CD4-positive, alpha-beta T cell treated with Interleukin-4 for 4 hours (primary cell): ENCODE measurements at regions not wholly inside any gene's neighbourhood (a gene's known extent, or its start where the extent isn't known, plus 50 kb on each side); places are given as distances from the start of the nearest gene placed in this dataset.
"Not testable (repeated sequence)": the region's sequence is repeated elsewhere in the genome, so short reads cannot be mapped to it uniquely, and the experiment has no call there.

Experiments used
- DNase-seq: peaks from one replicate; pipeline ENCODE4 v3.0.0-alpha.2; 2020

DNA sequence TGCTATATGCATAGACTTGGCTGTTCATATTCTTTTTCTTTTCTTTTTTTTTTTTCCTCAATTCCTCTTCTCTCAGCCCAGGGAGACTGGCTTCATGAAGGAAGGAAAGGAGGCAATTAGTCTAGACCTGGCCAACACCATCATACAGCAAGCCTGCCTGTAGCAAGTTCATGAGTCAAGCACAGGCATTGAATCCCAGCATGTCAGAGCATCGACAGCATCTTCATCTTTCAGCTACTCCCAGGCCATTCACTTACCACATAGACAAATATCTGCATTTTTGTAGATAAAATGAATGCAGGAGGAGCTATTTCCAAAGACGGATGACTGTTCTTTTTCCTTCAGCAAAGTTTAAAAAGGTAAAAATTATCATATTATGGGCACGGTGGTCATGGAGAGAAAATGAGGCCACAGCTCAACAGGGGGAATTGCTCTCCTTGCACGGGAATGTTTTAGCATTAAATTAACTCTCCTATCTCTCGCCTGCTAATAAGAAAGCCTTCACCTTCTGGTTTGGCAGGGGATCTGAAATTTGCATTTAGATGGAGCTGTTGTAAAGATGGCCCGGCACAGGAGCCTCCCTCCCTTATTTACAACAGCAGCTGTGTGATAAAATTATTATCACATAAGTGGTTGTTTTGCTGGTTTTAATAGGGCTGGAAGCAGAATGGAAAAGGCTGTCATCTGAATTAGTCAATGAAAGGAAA lies 626.5 kb upstream of the AUTS2 start:
- DNase-seq, result no peak

DNA sequence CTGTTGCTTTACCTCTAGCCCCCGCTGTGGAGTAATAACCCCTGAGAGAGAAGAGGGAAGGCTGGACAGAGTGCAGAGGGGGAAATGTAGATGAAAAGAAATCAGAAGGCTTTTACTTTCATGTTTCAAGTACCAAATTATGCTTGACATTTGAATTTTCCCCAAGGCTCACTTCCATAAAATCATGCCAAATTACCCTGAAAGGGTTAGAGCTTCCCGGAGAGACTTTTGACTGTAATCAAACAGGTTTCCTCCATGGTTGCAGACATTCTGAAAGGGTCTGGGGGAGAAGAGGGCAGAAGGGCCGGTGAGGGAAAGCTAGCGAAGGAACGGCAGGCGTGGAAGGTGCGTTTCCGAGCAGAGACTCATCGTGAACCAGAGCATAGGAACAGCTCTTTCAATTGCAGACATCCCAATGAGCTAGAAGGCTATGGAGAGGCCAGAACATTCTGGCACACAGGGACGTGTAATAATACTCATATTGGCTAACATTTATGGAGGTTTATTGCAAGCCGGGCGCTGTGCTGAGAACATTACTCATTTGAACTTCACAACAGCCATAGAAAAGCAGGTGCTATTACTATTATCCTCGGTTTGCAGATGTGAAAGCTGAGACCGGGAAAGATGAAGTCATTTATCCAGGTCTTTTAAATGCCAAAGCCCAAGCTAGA lies 620.8 kb upstream of the AUTS2 start:
- no peak for DNase-seq

DNA sequence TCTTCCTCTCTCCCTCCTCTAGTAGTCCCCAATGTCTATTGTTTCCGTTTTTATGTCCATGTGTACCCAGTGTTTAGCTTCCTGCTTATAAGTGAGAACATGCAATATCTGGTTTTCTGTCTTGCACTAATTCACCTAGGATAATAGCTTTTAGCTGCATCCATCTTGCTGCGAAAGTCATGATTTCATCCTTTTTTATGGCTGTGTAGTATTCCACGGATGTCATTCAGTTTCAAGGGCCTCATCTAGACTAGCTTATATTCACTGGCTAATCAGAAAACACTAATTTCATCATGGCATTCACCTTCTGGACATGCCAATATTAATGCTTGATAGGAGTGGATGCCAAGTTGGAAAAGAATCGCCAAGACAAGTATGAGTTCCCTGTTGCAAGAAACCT lies 619.6 kb upstream of the AUTS2 start:
- DNase-seq, result no peak

DNA sequence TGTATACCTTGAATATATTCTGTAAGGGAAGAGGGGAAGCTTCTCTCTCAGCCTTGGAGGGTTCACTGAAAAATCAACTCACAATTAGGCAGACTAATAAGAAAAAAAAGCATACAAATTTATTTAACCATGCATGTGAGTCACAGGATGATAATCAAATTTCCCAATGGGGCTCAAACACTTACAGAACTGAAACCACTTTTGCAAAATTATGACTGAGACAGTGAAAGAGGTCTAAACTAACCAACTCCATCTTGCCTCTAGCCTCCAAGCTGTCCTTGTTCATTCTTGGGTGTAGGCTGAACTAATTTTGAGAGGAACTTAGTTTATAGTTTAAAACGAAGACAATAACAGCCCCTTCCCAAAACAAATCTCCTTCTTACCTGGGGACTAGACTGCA lies 618.3 kb upstream of the AUTS2 start:
- no peak for DNase-seq

DNA sequence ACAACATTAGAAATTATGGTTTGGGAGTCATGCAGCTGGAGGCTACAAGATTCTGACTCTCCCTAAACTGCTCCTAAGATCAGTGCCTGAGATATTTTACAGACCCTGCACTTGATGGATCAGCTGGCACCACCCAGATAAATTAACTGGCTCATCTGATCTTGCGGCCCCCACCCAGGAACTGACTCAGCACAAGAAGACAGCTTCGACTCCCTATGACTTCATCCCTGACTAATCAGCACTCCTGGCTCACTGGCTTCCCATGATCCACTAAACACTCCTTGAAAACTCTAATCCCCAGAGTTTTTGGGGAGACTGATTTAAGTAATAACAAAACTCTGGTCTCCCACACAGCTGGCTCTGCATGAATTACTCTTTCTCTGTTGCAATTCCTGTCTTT lies 617.8 kb upstream of the AUTS2 start:
- DNase-seq, result not testable (repeated sequence)

DNA sequence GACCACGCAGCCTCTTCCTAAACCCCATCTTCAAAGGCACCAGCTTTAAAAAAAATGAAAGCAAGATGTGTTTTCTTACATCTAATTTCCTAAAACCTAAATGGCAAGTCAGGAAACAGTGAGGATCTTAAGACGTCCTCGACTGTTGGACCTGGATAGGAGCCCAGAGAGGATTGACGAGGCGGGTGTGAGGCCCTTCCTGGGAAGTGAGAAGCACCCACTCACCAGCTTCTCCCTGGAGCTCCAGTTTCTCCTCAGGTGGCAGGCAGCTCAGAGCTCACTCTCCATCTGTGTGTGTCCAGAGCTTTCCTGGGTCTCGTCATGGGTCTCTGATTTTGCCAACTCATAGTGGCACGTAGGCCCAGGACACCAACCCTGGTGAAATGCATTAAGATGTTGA lies 614.0 kb upstream of the AUTS2 start:
- DNase-seq, result no peak

DNA sequence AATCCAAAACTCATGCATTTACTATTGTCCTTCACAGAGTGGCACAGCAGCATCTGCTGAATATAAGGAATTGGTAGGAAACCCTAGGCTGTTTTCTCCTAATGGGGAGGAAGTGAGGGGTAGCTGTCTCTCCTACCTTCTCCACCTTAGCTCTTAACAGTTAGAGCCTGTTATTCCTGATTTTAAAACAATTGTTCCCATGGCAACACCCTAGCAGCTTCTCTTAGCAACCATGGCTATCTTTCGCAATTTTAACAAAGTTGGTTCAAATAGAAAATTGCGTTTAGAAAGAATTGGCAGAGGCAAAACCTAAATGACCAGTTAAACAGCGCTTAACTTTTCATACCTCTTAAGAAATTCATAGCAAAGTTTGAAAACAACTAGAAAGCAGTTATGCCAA lies 603.4 kb upstream of the AUTS2 start:
- no peak for DNase-seq

DNA sequence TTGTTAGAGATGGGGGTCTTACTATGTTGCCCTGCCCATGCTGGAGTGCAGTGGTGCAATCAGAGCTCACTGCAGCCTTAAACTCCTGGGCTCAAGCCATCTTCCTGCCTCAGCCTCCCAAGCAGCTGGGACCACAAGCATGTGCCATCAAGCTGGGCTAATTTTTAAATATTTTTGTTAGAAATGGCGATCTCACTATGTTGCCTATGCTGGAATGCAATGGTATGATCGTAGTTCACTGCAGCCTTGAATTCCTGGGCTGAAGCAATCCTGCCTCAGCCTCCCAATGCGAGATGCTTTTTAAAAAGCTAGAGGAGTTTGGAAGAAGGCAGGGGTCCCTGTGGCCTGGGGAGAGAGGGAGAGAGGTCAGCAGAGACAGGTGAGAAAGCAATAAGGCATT lies 600.1 kb upstream of the AUTS2 start:
- no peak for DNase-seq

DNA sequence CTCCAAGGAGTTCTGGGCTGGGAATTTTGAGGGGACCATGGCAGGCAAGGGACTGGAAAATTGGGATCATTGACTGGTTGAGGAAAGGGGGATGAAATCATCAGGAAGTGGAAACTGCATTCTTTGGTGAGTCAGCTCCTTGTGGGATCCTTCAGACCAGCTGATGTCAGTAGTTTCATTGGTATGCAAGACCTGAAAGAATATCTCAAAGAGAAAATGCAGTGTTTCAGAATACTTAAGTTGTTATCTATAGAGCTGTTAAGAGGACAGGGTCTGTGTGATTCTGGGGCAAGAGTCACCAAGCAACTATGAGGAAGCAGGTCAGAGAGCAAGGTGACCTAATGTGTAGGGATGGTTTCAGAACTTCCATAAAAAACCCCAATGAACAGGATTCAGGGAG lies 595.9 kb upstream of the AUTS2 start:
- no peak for DNase-seq

DNA sequence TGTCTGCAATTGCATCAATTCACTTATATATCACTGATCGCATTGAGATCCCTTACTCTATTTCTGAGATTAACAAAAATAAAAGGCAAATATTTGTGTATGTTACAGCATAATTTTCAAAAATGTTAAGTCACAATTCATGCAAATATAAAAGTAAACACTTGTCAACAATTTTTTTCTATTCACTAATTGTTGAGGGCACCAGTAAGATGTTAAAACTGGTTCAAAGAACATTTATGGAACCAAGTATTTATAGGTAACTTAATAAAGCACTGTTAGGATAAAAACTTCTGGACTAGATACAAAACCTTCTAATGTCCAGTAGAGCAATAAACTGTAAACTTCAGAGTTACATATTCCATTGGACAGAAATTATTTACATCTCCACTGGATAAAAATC lies 586.1 kb upstream of the AUTS2 start:
- DNase-seq, result no peak

DNA sequence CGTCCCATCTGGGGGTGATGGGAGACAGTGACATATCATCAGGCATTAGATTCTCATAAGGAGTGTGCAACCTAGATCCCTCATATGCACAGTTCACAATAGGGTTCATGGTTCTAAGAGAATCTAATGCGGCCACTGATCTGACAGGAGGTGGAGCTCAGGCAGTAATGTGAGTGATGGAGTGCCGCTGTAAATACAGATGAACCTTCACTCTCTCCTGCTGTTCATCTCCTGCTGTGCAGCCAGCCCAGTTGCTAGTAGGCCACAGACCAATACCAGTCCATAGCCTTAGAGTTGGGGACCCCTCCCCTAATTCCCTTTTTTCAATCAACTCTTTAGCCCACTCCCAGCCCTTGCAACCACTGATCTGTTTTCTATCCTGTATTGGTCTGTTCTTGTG lies 581.1 kb upstream of the AUTS2 start:
- no peak for DNase-seq

DNA sequence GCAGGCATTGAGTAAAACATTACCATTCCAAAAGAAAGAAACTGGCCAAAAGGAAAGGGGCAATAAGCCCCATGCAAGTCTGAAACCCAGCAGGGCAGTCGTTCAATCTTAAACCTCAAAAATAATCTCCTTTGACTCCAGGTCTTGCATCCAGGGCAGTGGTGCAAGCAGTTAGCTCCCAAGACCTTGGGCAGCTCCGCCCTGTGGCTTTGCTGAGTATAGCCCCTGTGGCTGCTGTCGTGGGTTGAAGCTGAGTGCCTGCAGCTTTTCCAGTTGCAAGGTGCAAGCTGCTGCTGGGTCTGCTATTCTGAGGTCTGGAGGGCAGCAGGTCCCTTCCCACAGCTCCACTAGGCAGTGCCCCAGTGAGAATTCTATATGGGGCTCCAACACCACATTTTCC lies 580.1 kb upstream of the AUTS2 start:
- no peak for DNase-seq

DNA sequence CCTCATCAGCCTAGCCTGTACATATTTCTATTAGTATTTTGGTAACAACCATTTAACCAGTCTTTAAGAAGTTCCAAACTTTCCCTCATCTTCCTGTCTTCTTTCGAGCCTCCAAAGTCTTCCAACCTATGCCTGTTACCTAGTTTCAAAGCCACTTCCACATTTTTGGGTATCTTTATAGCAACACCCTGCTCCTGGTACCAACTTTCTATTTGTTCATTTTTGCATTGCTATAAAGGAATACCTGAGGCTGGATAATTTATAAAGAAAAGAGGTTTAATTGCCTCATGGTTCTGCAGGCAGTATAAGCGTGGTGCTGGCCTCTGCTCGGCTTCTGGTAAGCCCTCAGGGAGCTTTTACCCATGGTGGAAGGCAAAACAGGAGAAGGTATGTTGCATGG lies 578.8 kb upstream of the AUTS2 start:
- DNase-seq, result no peak

DNA sequence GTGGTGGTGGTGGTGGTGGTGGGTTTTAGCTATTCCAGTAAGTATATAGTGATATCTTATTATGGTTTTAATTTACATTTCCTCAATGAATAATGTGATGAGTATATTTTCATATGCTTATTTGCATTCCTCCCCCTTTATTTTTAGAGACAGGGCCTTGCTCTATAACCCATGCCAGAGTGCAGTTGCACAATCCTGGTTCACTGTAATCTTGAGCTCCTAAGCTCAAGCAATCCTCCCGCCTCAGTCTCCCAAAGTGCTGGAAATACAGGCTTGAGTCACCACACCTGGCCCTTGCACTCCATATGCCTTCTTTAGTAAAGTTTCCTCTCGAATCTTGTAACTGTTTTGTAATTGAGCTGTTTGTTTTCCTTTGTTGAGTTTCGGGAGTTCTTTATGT lies 577.7 kb upstream of the AUTS2 start:
- no peak for DNase-seq

DNA sequence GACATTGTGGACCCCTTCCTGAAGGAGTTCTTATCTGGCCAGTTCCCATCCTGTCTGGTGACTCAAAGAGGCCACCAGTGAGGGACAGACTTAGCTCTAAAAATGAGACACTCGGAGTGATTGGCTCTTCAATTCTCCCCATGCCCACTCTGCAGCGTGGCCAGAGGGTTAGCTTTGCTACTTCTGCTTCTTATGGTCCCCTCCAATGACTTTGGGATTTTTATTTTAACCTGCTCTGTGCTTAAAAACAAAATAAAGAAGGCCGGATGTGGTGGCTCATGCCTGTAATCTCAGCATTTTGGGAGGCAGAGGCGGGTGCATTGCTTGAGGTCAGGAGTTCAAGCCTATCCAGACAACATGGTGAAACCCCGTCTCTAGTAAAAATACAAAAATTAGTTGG lies 573.0 kb upstream of the AUTS2 start:
- DNase-seq, result no peak

DNA sequence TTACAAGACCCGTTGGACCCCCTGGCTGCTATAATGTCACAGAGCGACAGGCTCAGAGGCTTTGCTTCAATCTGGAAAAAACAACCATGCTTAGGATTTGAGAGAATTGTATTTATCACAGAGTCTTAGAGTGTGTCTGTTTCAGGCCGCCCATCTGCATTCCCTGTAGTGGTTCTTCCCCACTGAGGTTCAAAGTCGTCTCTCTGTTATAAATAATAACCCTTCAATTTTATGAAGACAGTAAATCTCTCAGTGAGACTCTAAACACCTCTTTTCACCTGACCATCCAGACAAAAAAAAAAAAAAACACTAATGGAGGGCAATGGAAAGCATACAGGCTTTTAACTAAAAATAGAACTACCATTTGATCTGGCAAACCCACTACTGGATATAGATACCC lies 565.4 kb upstream of the AUTS2 start:
- no peak for DNase-seq

DNA sequence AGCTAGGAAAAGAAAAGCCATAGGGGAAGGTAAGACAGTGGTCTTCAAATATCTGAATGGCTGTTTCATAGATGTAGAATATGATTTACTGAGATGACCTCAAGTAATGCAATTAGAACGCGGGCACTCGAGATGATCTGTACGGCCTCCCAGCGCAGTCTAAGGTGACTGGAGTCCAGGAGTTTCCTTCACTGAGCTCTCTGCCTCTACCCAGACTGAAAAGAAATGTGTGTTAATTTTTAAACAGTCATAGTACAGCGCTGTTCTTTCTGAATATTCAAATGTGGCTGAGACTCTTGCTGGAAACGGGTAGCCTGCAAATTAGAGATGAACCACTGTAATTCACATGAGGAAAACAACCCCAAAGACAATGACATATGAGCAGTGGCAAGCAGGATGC lies 562.4 kb upstream of the AUTS2 start:
- DNase-seq, result no peak

DNA sequence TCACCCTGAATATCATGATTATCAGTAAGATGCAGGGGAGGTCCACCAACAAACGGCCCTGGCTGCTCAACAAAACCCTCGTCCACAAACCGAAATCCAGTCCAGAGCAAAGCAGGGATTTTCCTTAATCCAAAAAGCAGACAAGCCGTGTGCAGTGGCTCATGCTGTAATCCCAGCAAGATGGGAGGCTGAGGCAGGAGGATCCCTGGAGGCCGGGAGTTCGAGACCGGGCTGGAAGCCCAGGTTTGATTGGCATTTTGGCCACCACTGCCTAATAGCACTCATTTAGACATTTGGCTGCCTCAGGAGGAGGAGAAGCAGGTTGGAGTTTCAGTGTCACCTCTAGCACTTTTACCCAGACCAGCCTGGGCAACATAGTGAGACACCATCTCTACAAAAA lies 562.0 kb upstream of the AUTS2 start:
- DNase-seq, result no peak

DNA sequence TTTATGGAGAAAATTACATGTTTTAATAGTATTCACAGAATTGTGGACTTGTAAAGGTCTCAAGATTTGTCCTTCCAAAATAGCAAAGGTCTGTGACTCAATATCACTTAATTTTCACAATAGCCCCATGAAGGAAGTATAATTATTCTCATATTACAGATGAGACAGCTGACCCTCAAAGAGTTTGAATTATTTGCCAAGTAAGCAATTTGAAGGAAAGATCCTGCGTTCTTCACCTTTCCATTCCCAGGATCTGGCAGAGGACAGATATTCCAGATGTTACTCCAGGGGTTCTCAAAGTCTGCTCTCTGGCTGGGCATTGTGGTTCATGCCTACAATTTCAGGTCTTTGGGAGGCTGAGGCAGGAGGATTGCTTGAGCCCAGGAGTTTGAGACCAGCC lies 559.4 kb upstream of the AUTS2 start:
- no peak for DNase-seq

DNA sequence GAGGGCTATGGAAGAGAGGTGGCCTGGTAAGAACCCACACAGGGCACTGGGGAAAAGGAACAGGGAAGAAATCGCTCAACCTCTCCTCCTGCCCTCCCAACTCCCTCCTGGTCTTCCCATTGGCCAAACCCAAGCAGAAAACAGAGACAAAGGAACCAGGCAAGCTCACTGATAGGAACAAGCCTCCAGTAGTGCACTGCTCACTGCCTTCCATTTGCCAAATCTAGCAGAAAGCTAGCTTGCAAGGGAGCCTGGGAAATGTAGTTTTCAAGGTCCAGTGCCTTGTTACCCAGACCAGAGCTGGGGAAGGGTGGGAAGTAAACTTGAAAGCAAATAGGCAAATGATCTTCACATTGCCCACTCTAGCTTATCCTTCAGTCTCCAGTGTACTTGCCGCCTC lies 556.1 kb upstream of the AUTS2 start:
- DNase-seq, result no peak

DNA sequence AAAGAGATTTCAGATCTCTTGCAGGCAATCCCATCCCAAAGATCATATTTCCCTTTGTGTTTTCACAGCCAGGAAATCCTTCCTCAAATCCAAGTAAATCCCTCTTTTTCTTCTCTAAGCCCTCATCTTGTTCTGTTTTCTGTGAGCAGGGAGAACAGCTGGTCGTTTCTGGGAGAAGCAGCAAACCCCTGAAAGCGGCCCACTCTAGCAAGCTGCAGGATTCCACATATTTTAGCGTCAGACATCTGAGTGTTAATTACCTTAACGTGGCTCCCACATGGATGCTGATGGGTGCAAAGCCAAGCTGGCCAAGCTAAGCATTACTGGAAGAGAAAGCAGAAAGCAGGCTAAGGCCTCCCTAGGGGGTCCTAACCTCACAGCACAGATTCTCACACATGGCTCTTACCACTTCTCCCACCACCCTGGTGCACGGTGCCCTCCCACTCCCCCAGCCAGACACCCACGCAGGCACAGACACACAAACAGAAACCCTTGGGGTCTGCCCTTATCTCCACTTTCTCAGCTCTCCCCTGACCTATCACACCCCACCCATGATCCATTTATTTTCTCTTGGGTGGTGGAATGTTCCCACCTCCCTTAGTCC lies 551.0 kb upstream of the AUTS2 start:
- no peak for DNase-seq

DNA sequence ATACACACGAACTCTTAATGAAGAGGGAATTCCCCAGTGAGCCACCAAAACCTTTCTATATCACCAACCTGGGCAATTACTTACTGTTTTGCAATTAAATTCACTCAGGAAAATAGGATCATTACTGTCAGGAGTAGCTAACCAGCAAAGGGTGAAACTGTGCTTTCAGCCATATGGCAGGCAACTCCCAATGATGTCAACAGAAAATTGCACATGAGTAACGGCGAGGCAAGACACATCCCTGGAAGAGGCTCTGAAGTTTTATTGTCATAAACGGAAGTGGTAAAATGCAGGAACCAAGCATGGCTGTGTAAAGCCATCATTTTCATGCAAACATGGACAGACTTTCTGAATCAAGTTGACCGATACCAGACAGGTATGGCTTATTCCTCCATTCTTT lies 548.9 kb upstream of the AUTS2 start:
- no peak for DNase-seq

DNA sequence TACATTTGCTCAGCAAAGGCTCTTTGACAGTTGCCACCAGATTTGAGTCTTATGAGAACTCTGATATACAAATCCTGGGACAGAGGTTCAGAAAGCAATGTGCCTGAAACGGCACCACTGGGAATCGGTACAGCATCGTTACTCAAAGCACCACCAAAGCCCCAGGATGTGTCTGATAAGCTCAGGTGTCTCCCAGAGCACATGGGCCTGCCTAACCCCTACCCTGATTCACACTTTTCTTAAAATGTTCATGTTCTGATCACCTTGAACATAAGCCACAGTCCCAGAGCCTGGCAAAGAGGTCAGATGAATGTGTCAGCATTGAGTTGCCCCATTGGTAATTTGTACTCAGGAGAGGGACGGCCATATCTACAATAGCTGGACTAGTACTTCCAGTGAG lies 545.8 kb upstream of the AUTS2 start:
- no peak for DNase-seq

DNA sequence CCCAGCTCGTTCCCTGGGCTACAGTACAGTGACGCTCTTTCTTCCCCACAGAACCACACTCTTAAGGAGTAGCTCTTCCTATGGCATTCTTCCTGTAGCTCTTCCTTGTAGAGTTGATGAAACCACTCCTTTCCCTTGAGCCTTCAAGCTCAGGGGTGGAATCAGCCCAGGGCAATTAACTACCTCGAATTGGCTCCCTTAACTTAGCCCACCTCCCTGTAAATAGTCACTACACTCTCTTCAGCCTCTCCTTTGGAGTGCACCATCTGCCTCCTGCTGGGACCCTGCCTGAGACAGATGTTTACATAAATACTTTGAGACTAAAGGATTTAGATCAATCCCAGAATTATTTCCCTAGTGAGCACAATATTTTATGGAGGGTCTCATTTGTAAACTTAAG lies 537.8 kb upstream of the AUTS2 start:
- DNase-seq, result no peak
